ENCODE measurements at regions not wholly inside any gene's neighbourhood (a gene's known extent, or its start where the extent isn't known, plus 50 kb on each side); places are given as distances from the start of the nearest gene placed in this dataset.

- TF ChIP-seq CTCF (IDR thresholded peaks at IDR 0.05) (no peak), POLR2A (IDR thresholded peaks at IDR 0.05) (no peak)
Observed at GRCh38 chr1:4972761-4973320, 318.4 kb downstream of the AJAP1 start.

All from right lobe of liver (tissue), 4 donors.